ENCODE measurements at regions not wholly inside any gene's neighbourhood (a gene's known extent, or its start where the extent isn't known, plus 50 kb on each side); places are given as distances from the start of the nearest gene placed in this dataset.

DNA sequence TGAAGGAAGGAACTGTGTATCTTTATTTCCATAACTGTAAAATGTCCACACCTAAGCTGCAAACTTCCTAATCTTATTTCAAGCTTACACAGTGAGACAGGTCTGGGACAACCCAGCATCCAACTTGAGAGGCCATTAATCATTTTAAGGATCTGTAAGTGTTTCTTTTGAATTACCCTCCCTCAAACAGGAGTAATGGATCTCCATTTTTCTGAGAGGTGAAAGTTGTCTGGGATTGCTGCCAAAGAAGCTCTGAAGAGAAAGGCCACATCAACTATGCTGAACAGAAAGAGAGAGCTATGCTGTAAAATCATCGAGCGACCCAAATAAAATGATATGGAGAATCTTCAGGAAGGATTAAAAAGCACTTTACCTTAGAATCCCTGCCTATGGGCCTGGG lies 131.7 kb upstream of the CPNE8 start:
- intact Hi-C loops (cut with DNase I; ENCODE audit: low total_unique reads) (no loop called here), in situ Hi-C loops (cut with MboI; ENCODE audit: low sequenced_read_pairs in 4 of 4) (no loop called here)
- TF ChIP-seq, protein P1, sequence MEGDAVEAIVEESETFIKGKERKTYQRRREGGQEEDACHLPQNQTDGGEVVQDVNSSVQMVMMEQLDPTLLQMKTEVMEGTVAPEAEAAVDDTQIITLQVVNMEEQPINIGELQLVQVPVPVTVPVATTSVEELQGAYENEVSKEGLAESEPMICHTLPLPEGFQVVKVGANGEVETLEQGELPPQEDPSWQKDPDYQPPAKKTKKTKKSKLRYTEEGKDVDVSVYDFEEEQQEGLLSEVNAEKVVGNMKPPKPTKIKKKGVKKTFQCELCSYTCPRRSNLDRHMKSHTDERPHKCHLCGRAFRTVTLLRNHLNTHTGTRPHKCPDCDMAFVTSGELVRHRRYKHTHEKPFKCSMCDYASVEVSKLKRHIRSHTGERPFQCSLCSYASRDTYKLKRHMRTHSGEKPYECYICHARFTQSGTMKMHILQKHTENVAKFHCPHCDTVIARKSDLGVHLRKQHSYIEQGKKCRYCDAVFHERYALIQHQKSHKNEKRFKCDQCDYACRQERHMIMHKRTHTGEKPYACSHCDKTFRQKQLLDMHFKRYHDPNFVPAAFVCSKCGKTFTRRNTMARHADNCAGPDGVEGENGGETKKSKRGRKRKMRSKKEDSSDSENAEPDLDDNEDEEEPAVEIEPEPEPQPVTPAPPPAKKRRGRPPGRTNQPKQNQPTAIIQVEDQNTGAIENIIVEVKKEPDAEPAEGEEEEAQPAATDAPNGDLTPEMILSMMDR (IDR thresholded peaks at IDR 0.05 in 4 of 5, conservative IDR thresholded peaks at IDR 0.05 in 1 of 5), result no peak
- no peak for TF ChIP-seq POLR2A (IDR thresholded peaks at IDR 0.05)
- Histone ChIP-seq H3K9me3 (no peaks in the 10 kb centered on the region), H3K4me1 (no peaks in the 10 kb centered on the region), H3K27me3 (no peaks in the 10 kb centered on the region), H3K4me3 (no peak overlapping the region), H3K36me3 (no peaks in the 10 kb centered on the region), H3K27ac (no peak overlapping the region)
- no peak for DNase-seq
- no peak for ATAC-seq

DNA sequence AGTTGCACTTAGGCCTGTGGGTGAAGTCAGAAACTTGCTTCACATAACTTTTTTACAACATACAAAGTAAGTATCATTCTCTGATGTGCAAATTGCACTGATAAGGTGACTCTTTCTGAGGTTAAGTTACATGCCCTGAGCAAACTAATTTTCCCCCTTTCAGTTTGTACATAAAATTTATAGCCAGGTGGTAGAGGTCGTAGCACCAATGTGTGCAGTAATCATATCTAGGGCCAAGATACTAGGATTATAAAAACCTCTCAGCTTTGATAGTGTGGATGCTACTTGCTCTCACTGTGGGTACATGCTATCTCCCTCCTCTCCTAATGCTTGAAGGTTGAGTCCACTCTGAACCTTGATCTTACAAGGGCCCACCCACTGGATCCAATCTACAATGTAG lies 130.7 kb upstream of the CPNE8 start:
- H3K4me3 ChIP-seq, result no peak overlapping the region
- H3K4me1 ChIP-seq, result no peaks in the 10 kb centered on the region
- no peak for ATAC-seq
- H3K36me3 ChIP-seq, result no peaks in the 10 kb centered on the region
- no peaks in the 10 kb centered on the region for H3K27me3 ChIP-seq
- in situ Hi-C loops (cut with MboI; ENCODE audit: low sequenced_read_pairs in 4 of 4), result no loop called here
- no peak for DNase-seq
- H3K27ac ChIP-seq, result no peak overlapping the region
- intact Hi-C loops (cut with DNase I; ENCODE audit: low total_unique reads), result no loop called here
- H3K9me3 ChIP-seq, result no peaks in the 10 kb centered on the region
- TF ChIP-seq, protein P1 (IDR thresholded peaks at IDR 0.05 in 4 of 5, conservative IDR thresholded peaks at IDR 0.05 in 1 of 5), result no peak
- TF ChIP-seq POLR2A (IDR thresholded peaks at IDR 0.05), result no peak

DNA sequence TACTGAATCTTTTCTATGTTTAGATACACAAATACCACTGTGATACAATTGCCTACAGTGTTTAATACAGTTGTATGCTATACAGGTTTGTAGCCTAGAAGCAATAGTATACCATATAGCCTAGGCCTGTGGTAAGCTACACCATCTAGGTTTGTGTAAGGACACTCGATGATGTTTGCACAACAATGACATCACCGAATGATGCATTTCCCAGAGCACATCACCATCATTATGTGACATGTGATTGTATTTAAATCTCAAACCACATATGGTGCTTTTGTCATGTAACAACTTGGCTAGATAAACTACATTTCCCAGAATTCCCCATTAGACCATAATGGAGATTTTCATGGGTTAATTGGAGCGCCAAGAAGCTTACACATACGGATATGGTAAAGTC lies 128.4 kb upstream of the CPNE8 start:
- Histone ChIP-seq H3K36me3 (no peaks in the 10 kb centered on the region), H3K4me1 (no peaks in the 10 kb centered on the region), H3K27ac (no peak overlapping the region), H3K4me3 (no peak overlapping the region), H3K9me3 (no peaks in the 10 kb centered on the region), H3K27me3 (no peaks in the 10 kb centered on the region)
- in situ Hi-C loops (cut with MboI; ENCODE audit: low sequenced_read_pairs in 4 of 4) (no loop called here), intact Hi-C loops (cut with DNase I; ENCODE audit: low total_unique reads) (no loop called here)
- DNase-seq (no peak), ATAC-seq (no peak)
- TF ChIP-seq, protein P1 (IDR thresholded peaks at IDR 0.05 in 4 of 5, conservative IDR thresholded peaks at IDR 0.05 in 1 of 5), result no peak
- TF ChIP-seq POLR2A (IDR thresholded peaks at IDR 0.05), result no peak

DNA sequence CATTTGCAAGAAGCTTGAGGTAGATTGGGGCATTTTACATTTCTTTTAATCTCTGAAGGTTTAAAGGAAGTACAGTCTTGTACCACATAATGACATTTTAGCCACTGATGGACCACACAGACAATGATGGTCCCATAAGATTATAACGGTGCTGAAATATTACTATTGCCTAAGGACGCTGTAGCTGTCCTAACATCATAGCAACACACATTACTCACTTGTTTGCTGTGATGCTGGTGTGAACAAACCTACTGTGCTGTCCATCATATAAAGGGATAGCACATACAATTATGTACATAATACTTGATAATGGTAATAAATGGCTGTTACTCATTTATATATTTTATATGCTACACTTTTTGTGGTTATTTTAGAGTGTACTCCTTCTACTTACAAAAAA lies 127.1 kb upstream of the CPNE8 start:
- H3K27ac ChIP-seq, result no peak overlapping the region
- in situ Hi-C loops (cut with MboI; ENCODE audit: low sequenced_read_pairs in 4 of 4), result no loop called here

DNA sequence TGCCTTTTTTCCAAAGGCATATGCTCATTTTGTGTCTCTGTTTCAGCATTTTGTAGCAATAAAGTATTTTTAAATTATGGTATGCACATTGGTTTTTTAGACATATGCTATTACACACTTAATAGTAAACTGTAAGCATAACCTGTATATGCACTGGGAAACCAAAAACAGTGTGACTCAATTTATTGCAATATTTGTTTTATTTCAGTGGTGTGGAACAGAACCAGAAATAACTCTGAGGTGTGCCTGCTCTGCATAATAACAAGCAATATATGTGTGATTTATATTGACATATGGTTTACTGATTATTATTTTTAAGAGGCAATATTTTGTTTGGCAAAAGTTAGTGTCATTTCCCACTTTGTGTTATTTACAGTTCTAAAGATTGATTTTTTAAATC lies 126.6 kb upstream of the CPNE8 start:
- Histone ChIP-seq H3K36me3 (no peaks in the 10 kb centered on the region), H3K4me3 (no peak overlapping the region), H3K27me3 (no peaks in the 10 kb centered on the region), H3K9me3 (no peaks in the 10 kb centered on the region), H3K27ac (no peak overlapping the region), H3K4me1 (no peaks in the 10 kb centered on the region)
- DNase-seq, result no peak
- ATAC-seq, result no peak
- intact Hi-C loops (cut with DNase I; ENCODE audit: low total_unique reads), result no loop called here
- in situ Hi-C loops (cut with MboI; ENCODE audit: low sequenced_read_pairs in 4 of 4), result no loop called here
- TF ChIP-seq, protein P1 (IDR thresholded peaks at IDR 0.05 in 4 of 5, conservative IDR thresholded peaks at IDR 0.05 in 1 of 5), result no peak
- no peak for TF ChIP-seq POLR2A (IDR thresholded peaks at IDR 0.05)

More for the DNA sequence above, 127.1 kb upstream of the CPNE8 start:
- TF ChIP-seq, protein P1 (IDR thresholded peaks at IDR 0.05 in 4 of 5, conservative IDR thresholded peaks at IDR 0.05 in 1 of 5), result no peak
- no peak for TF ChIP-seq POLR2A (IDR thresholded peaks at IDR 0.05)
- intact Hi-C loops (cut with DNase I; ENCODE audit: low total_unique reads), result no loop called here
- H3K36me3 ChIP-seq, result no peaks in the 10 kb centered on the region
- no peak overlapping the region for H3K4me3 ChIP-seq
- ATAC-seq (no peak), DNase-seq (no peak)
- no peaks in the 10 kb centered on the region for H3K4me1 ChIP-seq
- no peaks in the 10 kb centered on the region for H3K27me3 ChIP-seq
- no peaks in the 10 kb centered on the region for H3K9me3 ChIP-seq

Data from gastrocnemius medialis (tissue), 4 donors.